GM18909 (cell line): ENCODE measurements at regions not wholly inside any gene's neighbourhood (a gene's known extent, or its start where the extent isn't known, plus 50 kb on each side); places are given as distances from the start of the nearest gene placed in this dataset.
"Not testable (repeated sequence)": the region's sequence is repeated elsewhere in the genome, so short reads cannot be mapped to it uniquely, and the experiment has no call there.

Experiments used
- ATAC-seq: cut with Tn5 transposase; IDR thresholded peaks from one replicate; pipeline ENCODE4 v1.9.1; 2021; ENCODE audit warnings: mild to moderate bottlenecking; ENCODE audit not compliant: unreplicated experiment, poor library complexity

DNA sequence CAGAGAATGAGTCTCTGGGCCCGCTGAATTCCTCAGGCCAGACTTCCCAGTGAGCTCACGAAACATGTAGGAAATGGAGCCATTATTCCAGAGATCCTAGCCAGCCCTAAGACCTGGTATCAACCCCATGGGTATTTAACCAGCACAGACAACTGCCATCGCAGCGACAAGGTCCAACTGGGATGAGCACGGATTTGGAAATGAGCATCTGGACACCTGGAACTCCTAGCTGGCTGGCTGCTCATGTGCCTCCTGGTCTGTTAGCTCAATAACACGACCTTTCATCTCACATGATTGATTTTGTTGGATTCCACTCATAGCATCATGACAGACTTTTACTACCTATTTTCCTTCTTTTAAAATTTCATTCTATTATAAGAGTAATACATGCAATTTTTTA is 51.0 kb downstream of the POU3F3 start:
- ATAC-seq: no peak

DNA sequence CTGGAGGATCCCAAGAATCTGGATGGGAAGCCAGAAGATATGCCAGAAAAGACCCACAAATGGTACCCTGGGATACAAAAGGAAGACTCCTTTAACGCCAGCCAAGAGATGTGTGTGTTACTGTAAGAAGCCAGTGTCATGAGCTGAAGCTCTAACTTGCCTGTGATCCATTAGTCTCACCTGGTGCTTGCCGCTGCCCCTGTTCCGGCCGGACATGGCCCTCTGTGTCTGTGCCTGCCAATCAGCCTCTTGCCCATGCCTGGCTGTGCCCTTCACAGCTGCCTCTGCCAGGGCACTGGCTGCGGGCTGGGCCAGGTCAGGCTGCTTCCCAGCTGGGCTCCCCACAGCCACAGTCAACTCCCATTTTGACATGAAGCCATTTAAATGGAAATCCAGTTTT is 55.4 kb downstream of the POU3F3 start:
- no peak for ATAC-seq

DNA sequence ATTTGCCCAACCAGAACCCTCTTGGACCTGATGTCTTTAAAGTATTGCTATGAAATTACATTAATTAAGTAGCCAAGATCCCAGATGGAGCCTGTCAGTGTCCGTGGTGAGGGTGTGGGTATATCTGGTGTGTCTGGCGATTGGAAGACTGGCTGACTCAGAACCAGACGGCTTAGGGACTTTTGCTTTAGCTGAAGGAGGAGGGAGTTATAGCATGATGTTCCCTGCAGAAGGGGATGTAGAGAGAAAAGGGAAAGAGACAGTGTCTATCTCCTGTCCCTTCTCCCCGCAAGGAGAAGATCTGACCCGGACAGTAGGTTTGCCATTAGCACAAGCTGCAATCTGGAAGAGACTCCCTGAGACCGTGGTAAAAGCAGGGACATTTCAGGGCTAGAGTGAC is 60.6 kb downstream of the POU3F3 start:
- no peak for ATAC-seq

DNA sequence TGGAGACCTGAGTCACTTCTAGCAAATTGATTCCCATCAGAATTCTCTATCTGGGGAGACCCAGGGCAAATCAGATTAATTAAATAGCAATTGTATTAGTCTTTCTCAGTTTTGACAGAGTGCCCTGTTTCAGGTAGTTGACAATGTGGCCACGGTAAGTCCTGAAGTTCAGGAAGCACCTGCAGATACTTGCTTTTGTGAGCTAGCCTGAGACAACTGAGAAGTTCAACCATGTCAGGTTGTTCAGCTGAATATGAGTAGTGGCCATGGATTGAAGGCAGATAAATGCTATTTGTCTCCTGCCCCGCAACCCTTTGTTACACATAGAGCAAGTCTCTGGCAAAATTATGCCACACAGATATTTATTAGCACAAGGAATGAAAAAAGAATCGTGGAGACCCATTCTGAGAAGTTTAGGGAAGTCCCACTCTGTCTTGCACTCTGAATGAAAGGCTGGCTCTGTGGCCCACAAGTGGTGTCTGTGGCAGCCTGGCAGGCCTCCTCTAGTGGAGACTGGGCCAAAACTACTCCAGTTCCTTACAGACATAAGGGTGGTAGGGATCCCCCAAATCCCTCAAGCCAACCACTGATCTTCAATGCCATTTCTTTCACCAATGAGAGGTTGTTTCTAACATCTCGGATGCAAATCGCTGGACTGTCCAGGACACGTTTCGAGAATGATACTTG is 61.3 kb downstream of the POU3F3 start:
- ATAC-seq: no peak

DNA sequence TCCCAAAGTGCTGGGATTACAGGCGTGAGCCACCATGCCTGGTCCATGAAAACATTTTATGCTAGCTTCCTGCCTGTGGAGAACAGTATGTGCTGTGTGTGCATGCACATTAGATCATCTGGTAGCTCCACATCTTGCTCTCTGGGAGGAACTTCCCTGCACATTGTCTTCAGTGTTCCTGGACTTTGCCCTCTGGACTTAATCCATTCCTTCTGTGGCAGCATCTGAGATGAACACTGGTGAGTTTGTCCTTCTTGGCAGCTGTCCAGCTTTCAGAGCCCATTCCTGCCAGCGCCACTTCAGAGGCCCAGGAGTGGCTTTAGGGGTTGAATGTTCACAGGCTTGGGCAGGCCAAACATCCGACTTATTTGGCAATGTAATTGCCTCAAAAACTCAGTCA is 65.2 kb downstream of the POU3F3 start:
- ATAC-seq: no peak

DNA sequence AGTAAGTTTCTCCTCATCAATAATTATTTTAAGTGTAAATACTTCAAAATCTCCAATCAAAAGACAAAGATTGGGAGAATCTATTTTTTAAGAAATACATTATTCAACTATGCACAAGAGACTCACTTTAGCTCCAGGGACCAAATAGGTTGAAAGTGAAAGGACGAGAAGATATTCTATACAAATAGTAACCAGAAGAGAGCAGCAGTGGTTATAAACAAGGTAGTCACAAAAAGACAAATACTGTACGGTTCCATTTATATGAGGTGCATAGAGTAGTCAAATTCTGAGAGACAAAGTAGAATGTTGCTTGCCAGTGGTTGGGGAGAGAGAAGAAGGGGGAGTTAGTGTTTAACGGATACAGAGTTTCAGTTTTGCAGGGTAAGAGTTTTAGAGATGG is 69.8 kb downstream of the POU3F3 start:
- ATAC-seq: no peak

DNA sequence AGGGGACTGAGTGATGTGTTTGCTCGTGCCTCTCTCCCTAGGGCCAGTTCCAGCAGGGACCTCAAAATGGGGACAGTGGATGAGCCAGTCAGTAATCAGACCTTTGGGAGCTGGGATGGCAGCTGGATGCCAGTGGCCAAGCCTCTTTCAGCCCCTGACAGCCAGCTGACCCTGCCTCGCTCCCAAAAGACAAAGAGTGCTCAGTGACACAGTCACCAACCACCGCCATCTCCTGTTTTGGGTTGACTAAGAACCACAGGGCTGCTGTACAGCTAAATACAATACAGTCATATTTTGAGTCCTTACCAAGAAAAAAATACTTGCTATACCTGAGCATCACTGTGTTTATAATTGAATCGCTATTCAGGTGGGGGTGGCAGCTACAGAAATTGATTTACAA is 75.7 kb downstream of the POU3F3 start:
- ATAC-seq: no peak

DNA sequence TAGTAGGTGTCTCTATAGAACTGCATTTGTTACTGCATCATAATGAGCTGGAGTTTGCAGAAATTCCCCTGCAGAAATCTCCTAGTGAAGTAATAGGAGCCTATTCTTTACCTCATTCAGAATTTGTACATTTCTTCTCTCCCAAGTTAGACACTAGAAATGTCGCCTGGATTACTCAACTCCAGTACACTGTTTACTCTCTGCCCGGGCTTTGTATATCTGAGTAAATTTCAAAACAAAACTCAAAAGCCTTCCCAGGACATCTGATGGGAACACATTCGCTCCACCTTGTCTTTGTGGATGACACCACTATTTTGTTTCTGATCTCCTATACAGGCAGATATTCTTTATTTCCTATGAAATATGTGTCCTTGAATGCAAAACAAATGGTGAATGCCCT is 76.8 kb downstream of the POU3F3 start:
- ATAC-seq: no peak

DNA sequence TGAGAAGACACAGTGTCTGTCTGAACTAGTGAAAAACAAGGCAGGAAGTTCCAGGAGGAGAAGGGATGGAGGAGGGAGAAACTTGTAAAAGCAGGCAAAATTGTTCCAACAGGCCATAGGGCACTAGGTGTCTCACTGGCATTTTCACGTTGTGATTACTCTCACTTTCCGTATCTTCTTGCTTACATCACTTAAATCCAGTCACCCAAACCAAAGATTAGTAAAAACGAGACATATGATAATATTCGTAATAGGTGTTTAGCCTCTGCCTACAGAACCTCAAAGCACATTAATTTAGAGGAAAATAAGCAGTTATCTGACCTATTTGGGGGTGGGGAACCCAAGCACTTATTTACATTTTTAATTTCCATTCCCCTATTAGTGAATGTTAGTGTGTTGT is 78.3 kb downstream of the POU3F3 start:
- no peak for ATAC-seq

DNA sequence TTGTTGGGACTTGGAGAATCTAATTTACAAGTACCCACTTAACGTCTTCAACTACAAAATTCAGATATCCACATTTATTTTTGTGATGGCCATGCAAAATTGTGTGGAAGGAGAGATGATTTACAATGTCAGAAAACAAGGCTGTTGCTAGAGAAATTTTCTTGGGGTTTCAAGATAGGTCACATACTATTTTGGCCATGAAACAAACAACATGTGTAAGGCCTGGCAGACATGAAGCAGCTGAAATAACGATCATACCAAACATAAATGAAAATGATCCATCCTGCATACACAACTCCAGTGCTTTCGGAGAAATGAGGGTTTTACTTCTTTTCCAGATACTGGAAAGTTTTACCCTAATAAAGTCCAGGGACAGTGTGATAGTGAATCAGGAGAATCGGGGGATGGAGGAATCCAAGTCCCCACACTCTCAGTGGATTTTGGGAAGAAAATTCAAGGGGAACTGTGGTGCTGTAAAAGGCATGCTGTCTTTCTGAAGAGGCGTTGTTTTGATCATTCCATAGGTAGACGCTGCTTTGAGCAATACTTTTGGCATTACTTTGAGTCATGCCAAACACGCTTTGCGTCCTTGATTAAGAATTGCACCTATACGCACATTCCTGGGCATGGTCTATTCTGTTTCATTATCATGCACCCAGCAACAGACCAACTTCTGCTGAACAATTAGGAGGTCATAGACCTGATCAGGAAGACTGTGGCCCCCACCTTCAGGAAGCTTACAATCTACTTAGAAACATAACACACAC is 79.4 kb downstream of the POU3F3 start:
- no peak for ATAC-seq

DNA sequence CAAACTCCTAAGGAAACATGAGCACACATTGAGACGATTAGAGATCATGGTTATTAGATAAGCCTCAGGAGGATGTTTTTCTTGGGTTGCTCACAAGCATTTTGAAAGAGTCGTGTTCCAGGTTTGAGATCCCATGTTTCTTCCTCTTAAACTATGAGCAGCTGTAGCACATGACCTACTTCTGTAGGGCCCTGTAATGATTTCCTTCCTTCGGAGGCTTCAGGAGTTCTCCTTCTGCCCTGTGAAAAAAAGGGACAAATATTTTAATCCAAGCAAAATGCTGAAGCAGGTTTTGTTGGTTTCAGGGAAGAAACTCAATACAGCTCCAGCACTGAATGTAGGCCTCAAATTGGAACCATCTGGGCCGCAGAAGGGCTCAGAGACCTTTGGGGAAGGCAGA is 82.6 kb downstream of the POU3F3 start:
- no peak for ATAC-seq

DNA sequence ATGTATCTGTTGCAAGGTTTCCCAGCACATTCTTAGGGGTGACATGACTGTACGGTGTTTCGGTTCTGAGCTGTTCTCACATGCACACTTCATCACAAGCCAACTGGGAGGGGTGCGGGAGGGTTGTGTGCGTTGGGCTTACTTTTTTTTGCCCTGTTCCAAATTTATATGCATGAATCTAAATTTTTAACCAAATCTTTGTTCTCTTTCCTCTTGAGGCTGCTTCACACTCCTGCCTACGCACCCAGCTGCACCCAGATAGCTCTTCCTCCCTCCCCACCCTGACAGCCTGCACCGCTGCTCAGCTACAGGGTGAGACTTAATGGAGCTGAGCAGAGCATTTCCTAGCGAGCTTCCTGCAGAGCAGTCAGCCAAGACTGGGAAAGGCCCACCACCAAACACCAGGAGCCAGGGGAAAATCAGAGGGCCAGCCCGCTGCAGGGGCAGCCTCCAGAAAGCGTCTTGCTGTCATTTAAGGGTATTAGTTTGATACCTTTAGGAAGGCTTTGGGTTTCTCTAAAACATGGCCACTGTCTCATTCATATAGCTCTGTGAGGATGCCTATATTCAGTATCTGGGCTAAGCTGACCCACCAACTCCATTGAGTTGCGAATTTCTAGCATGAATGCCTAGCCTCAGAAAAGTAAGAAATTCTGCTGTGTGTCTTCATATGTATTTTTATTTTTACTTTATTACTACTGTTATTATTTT is 84.5 kb downstream of the POU3F3 start:
- peak; percentile 92 for ATAC-seq

DNA sequence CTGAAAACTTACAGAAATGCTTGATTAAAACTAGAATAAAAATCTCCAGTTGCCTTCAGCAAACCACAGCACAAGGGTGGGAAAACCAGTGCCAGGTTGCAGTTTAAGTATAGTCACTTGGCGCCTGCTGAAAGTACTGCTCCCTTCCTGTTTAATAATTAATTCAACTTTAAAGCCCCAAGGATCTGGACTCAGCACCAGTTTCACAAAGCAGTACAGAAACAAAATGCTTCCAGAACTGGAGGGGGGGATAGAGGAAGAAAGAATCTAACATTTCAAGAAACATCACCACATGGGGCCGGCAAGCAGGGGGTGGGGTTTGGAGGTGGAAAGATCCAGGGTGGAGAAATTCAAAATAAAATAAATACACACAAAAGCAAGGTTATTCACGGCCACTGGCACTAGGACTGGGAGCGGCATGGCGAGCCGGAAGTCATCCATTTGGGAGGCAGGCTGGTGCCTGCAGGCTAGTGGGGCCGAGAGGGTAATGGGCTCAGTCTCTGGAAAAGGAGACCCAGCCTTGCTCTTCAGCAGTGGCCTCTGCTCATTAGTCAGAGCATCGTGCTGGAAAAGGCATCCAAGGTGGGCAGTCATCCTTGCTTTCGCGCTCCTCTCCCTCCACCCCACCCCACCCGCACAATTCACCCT is 85.8 kb downstream of the POU3F3 start:
- no peak for ATAC-seq

DNA sequence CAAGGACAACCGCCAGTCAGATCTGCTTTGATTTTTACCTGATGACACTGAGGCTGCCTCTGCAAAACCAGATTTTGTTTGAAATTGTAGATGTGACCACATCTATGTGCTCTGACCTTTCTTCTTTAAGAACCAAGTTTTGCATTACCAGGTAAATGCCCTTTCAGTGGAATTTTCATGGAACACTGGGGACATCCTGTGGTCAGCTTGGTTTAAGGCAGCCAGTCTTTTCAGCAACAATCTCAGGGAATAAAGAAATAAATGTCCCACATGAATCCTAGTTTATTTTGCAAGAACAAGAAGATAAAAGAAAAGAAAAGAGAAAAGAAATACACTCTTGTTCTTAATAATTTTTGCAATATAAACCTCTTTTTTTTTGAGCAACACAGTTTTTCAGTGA is 90.6 kb downstream of the POU3F3 start:
- ATAC-seq: no peak

DNA sequence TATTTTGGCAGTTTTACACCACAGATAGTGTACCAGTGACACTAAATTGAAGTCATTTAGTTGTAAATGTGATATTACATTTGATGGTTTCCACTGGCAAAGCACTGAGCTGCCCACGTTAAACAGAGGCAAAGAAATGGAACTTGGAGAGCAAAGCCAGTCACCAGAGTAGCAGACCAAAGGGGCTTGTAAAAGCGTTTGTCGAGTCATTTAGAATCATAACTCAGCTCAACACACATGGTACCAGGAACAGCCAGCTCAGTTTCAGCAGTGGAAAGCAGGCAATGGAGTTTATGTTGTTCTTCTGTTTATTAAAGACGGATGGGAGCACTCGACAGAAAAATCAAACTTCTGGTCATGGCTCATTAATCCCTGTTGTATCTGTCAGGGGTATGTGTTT is 91.2 kb downstream of the POU3F3 start:
- ATAC-seq: no peak

DNA sequence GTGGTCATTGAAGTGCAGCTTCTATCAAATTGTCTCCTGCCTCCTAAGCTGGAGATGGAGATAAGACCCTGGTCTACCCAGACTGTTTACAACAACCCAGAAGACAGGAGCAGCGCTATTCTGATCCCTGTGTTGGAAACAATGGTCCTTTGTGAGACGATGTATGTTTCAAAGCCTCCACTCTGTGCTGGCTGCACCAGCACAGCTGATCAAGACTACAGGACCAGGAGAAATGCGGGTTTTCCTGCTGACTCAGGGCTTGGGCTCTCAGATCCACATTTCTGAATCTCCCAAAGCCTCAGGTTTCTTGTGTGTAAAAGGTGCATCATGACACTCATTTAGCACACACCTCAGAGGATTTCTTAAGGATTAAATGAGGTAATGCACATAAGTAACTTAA is 92.0 kb downstream of the POU3F3 start:
- ATAC-seq: no peak

DNA sequence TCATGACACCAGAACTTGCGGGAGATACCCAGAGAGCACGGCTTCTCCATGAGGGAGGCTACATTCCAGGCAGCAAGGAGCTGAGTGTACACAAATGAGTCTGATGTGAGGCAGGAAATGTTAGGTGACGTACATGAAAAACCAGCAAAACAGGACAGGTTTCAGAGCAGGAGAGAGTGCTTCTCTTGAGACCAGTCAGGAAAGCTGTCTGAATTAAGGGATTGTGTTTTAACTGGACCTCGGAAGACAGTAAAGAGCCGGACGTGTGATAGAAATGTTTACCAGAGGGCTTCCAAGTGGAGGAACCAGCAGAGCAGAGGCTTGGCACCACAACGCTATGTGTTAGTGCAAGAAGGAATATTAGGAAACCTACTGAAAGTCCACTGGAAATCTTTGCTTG is 90.4 kb upstream of the MRPS9 start:
- not testable (repeated sequence) for ATAC-seq

DNA sequence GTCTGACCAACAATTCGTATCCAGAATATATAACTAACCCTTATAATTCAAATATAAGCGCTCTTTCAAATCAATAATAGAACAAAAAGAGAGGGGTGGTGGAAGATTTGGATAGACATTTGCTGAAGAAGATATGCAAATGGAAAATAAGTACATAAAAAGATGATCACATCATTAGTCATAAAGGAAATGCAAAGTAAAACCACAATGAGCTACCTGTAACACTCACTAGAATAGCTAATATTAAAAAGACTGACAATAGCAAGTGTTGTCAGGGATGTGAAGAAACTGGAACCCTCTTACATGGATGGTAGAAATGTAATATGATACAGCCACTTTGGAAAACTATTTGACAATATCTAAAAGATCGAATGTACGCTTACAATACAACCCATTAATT is 84.9 kb upstream of the MRPS9 start:
- ATAC-seq: no peak

DNA sequence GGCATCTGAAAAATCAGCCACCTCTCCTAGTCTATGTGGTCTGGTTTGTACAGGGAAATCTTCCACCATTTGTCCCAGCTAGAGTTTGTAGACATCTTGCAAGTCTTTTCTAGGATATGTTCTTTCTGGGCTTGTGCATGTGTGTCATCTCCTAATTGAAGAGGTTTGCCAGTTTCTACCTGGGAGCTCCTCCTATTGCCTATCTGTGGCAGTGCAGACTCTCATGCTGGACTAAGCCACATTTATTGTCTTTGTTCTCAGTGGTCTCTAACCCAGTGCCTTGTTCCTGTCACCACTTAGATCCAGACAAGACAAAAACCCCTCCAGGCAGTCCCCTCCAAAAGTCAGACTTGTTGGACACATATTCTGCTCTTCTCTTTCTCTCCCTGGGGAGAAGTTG is 72.0 kb upstream of the MRPS9 start:
- no peak for ATAC-seq

DNA sequence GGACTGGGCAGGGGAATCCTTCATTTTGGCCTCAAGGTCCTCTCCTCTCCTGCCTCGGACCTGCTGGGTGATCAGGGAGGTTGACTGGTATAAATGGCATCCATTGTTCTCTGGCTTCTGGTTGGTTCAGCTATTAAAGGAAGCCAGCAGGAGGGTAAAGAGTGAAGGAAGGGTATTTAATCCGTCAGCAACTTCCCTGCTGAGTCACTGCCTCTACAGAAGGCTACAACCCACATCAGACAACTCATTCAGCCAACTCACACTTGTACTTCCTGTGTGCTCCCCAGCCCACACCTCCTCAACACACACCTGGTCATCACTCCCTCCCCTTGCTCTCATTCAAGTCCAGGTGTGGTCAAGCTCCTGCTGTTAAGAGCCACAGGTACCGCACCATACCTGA is 68.3 kb upstream of the MRPS9 start:
- no peak for ATAC-seq

DNA sequence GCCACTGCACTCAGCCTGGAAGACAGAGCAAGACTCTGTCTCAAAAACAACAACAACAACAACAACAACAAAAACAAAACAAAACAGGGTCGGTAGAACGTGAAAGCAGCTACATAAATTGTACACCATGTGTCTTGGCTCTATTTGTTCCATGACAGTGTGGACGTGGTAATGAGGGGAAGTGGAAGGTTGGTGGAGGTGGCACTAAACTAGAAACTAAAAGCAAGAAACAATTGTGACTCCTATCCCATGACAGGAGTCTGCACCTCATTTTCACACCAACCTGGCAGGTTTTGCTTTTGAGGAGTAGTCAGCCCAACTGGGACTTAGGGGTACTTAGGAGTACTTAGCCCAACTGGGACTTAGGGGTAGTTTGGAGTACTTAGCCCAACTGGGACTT is 62.5 kb upstream of the MRPS9 start:
- ATAC-seq: no peak
